NCI-H526 (cell line): ENCODE measurements at regions not wholly inside any gene's neighbourhood (a gene's known extent, or its start where the extent isn't known, plus 50 kb on each side); places are given as distances from the start of the nearest gene placed in this dataset.
"Not testable (repeated sequence)": the region's sequence is repeated elsewhere in the genome, so short reads cannot be mapped to it uniquely, and the experiment has no call there.

ENCODE experiments used
- DNase-seq, 2 experiments: peaks; one replicate each; lab custom pipeline; 2025; lab: John Stamatoyannopoulos, UW

DNA sequence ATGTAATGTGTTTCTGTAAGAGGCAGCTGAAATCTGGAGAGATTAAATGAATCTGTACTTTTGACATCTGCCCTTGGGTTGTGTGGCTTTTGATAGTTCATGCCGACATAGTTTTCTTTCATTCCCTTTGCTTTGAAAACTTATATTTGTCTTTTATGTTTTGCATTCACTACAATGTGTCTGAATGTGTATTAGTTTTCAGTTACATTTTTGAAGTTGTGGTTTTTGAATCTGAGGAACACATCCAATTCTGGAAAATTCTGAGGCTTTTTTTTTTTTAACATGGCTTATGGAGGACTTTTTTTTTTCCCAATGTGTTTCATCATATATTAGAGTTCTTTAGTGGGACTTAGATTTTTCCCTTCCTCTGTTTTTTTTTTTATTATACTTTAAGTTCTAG, 683.7 kb upstream of the SOX9 start:
- DNase-seq = no peak

- no peak for DNase-seq
Measured at GRCh38 chr17:71438631-71439146, 682.1 kb upstream of the SOX9 start.

DNA sequence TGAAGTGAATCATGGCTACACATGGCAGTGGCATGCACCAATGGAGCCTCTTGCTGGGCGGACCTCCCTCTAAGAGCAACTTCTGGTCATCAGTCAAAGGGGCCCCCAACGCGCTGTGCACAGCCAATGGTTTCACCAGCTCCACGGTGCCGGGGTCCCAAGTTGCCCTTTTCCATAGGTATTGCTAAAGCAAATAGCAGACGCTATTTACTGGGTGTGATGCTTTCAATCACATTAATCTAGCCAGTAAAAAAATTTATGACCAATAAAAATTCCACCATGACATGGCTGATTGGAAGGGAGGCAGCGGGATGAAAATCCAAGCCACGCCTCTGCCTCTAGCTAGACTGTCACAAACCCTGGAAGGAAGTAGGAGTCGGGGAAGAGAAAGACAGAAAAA, 680.3 kb upstream of the SOX9 start:
- no peak for DNase-seq

DNA sequence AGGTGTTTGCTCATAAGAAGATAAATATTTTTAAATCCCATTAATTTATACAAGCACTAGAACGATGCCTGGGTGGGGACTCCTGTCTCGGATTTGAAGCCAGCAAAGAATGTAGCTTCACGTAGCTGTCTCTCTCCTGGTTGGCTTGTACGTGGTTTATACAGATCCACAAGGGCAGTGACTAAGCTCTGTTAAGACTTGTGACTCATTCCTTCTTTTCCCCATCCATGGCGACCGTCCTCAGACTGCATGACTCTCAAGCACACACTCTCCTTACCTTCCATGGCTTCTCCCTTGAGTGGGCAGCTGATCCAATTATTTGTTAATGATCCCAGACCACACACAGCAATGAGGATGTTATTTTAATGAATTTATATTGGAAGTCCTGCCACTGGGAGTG, 679.7 kb upstream of the SOX9 start:
- DNase-seq = no peak

DNA sequence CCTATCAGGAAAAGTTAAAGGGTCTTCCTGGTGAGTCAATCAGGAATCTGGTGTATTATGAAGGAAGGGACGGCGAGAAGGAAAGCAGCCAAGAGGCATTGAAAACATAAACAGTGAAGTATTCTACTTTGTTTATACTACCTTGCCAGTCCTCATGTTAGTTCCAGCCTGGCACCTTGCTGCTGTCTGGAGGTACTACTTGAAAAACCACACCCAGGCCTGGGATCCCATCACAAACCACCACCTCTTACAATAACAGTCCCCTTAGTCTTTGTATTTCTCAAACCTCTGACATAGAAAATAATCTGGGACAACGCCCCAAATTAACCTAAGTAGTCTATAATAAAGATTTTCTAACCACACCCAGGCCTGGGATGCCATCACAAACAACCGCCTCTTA, 676.7 kb upstream of the SOX9 start:
- DNase-seq = no peak

GRCh38 chr17:71446645-71447437, 674.0 kb upstream of the SOX9 start:
- no peak for DNase-seq

GRCh38 chr17:71447644-71448043, 673.2 kb upstream of the SOX9 start:
- no peak for DNase-seq

GRCh38 chr17:71450657-71451056, 670.2 kb upstream of the SOX9 start:
- DNase-seq = not testable (repeated sequence)

- DNase-seq = no peak
Measured at GRCh38 chr17:71453876-71454422, 666.9 kb upstream of the SOX9 start.

DNA sequence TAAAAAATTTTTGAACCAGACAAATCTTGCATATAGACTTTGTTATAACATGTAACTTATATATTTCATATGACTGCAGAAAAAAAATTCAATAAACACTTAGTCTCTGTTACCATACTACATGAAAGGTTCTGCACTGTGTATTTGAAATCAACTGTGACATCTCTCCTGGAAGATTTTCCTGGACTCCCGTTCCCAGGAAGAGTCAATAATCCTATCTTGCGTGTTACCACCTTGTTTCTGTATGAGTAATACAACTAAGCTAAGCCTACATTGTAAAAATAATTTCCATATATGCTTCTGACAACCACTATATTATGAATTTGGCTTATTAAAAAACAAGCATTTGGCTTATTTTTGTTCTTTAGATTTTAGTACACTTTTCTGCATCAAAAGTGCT, 665.6 kb upstream of the SOX9 start:
- DNase-seq = no peak

- DNase-seq = no peak
Measured at GRCh38 chr17:71458322-71458721, 662.5 kb upstream of the SOX9 start.

DNA sequence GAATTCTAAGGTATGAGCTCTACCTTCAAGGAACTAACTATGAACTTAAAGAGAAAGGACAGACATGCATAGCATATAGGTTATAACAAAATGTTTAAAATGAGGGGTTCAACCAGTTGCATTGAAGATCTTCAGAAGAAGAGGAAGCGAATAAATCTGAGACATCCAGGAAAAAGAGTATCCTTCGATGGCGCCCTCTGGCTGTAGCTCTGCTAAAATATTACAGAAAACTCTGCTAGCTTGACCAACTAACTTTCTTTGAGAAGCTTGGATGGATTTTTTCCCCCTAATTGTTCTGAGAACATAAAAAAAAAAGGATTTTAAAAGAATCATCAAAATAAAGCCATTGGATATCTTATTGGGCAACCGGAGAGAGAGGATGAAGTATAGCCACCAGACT, 659.9 kb upstream of the SOX9 start:
- peak in 1 of 2 experiments; percentile 36 for DNase-seq

GRCh38 chr17:71461498-71462169, 659.2 kb upstream of the SOX9 start:
- DNase-seq = peak; percentile 2 to 3

GRCh38 chr17:71464241-71464640, 656.6 kb upstream of the SOX9 start:
- DNase-seq = no peak

DNA sequence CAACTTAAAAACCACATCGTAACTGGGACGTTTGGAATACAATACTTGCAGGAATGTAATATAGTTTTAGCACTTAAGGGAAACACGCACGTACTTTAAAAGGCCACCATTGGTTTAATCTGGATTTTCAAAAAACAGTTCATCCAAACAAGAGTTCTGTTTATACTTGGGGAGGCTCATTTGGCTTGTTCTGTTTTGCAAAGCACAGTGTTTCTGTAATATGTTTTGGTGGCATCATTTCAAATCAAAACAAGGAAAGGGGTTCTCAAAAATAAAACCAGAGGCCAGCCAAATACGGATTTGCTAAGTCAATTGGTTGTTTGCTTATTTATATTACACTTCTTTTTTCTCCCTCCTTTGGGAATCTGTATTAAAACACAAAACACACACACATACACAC, 656.1 kb upstream of the SOX9 start:
- DNase-seq = no peak

GRCh38 chr17:71467719-71468118, 653.1 kb upstream of the SOX9 start:
- no peak for DNase-seq

- DNase-seq = no peak
Measured at GRCh38 chr17:71470062-71470461, 650.8 kb upstream of the SOX9 start.

DNA sequence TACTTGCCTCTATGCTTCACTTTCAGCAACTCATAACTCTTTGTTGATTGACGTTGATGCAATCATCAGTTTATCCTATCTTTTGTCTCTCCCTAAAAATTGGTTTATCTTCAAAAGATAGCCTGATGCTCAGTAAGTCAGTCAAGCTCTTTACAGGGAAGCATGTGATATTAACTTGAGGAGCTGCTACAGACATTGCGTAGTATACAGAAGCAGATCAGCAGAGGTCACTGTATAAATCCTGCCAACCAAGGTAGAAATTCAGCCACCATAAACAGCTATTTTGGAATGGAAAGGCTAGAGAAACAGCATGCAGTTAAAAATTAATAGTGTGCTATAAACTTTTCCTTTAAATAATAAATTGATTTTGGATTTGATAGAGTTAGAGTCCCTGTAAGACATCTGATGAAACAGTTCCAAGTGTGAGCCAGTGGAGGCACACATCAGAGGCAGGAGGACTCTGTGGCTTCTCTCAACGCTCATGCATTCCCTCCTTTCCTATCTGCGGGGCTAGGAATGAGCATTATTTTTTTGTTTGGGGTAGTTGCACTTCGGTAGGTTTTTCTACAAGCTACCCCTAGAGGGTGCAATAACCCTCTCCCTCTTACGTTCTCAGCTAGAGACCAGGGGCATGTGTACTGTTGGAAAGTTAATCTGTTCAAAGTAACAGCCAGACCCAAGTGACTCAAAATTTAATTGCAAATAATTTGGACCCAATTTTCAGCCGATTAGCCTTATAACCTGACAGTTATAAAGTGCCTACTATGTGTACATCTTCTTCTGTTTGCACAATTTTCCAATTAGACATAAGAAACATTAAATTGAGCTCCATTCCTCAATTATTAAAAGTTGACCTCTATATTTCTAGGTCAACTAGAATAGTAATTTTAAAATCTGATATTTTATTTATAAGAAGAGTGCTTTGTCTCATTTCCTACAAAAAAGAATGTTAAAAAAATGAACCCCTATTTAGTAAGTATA, 647.7 kb upstream of the SOX9 start:
- peak; percentile 36 to 86 for DNase-seq

- no peak for DNase-seq
Measured at GRCh38 chr17:71477356-71477755, 643.5 kb upstream of the SOX9 start.

GRCh38 chr17:71480099-71480498, 640.7 kb upstream of the SOX9 start:
- no peak for DNase-seq

DNA sequence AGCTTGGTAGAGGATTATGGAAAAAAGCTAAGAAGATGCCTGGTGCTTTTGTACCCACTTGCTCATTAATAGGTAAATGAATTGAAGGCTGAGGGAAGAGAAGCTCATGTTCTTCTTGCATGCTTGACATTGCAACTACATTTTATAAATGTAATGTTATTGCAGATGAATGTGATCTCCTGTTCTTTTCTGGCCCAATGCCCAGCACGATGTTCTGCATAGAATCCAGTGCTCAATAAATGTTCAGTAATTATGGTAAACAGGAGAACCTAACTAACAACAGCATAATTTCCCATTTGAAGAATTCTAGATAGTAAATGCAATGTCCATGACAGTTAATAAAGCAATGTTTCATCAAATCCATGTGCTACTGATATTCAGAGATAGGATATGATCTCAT, 638.2 kb upstream of the SOX9 start:
- no peak for DNase-seq

DNA sequence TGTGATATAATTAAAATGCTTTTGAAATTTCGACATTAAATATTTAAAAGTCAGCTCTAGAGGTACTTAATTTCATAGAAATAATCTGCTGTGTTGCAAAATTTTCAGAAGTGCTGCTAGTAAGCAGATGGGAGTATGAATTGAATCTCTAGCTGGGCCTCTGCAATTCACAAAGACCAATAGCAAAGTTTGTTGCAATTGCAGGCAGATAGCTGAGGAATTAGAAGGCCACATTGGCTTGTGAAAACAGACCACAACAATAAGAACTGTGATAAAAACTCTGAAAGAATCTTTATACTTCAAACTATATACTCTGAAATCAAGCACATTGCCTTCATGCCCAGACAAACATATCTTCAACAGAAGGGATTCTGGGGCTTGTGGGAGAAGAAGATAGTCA, 636.3 kb upstream of the SOX9 start:
- no peak for DNase-seq
